GM10266 (cell line): ENCODE measurements at regions not wholly inside any gene's neighbourhood (a gene's known extent, or its start where the extent isn't known, plus 50 kb on each side); places are given as distances from the start of the nearest gene placed in this dataset.

Experiments used
- DNase-seq: peaks from one replicate; pipeline ENCODE4 v3.0.0; 2012; ENCODE audit errors: extremely low spot score
- CTCF ChIP-seq: IDR thresholded peaks from 2 replicates; pipeline ENCODE4 v1.5.1; 2012; ENCODE audit warnings: mild to moderate bottlenecking, low read depth; ENCODE audit not compliant: control insufficient read depth, insufficient read depth; ENCODE audit errors: missing control alignments

- DNase-seq, result no peak
- TF ChIP-seq CTCF, result no peak
These were observed 260.9 kb upstream of the TUSC1 start for GRCh38 chr9:25939126-25939525.

GRCh38 chr9:25936031-25936430, 257.8 kb upstream of the TUSC1 start:
- TF ChIP-seq CTCF, result no peak
- no peak for DNase-seq

- no peak for DNase-seq
- TF ChIP-seq CTCF, result no peak
These were observed 256.9 kb upstream of the TUSC1 start for GRCh38 chr9:25935188-25935587.

GRCh38 chr9:25918761-25919160, 240.5 kb upstream of the TUSC1 start:
- no peak for TF ChIP-seq CTCF
- no peak for DNase-seq

GRCh38 chr9:25917731-25918362, 239.6 kb upstream of the TUSC1 start:
- TF ChIP-seq CTCF, result no peak
- DNase-seq, result no peak

- no peak for TF ChIP-seq CTCF
- DNase-seq, result no peak
These were observed 235.6 kb upstream of the TUSC1 start for GRCh38 chr9:25913806-25914205.

GRCh38 chr9:25904701-25905100, 226.5 kb upstream of the TUSC1 start:
- no peak for TF ChIP-seq CTCF
- DNase-seq, result no peak
